Panc1 (cell line): ENCODE measurements at regions not wholly inside any gene's neighbourhood (a gene's known extent, or its start where the extent isn't known, plus 50 kb on each side); places are given as distances from the start of the nearest gene placed in this dataset.

ENCODE experiments used
- ATAC-seq: fragments of 200-7000 bp; cut with Tn5 transposase; 2 replicates; pipeline ENCODE4 v1.9.1; 2020; ENCODE audit warnings: mild to moderate bottlenecking, moderate library complexity
- BruUV-seq: library from RNA; stranded (reverse); fragments of 400-500 nt; replicated peaks from 2 replicates; lab custom pipeline; 2021; lab: Mats Ljungman, UMichigan
- CTCF ChIA-PET: fragments of 300-600 bp; sonication (Branson Sonifier 250); formaldehyde crosslinking; loops from one replicate; lab custom pipeline; 2022; ENCODE audit warnings: antibody characterized with exemption; lab: Charles Lee
- POLR2A ChIA-PET: fragments of 300-600 bp; sonication (Branson Sonifier 250); formaldehyde crosslinking; loops from one replicate; lab custom pipeline; 2022; ENCODE audit warnings: antibody characterized with exemption; lab: Charles Lee
- DNase-seq: peaks from one replicate; pipeline ENCODE4 v3.0.0-alpha.2; 2010; ENCODE audit warnings: low read depth, low spot score
- H3K27ac ChIP-seq: 2 replicates; pipeline ENCODE4 v1.5.1; 2011; ENCODE audit warnings: mild to moderate bottlenecking, low read length, inconsistent platforms
- H3K27me3 ChIP-seq: fragments of 200-500 bp; sonication (Bioruptor generic); 2 replicates; pipeline ENCODE4 v1.6.0; 2014; ENCODE audit warnings: low read length, inconsistent platforms; ENCODE audit not compliant: control insufficient read depth, insufficient read depth
- H3K36me3 ChIP-seq: fragments of 200-500 bp; sonication (Bioruptor generic); 2 replicates; pipeline ENCODE4 v1.5.1; 2014; ENCODE audit warnings: inconsistent platforms, mild to moderate bottlenecking, low read length, moderate library complexity; ENCODE audit not compliant: control insufficient read depth, insufficient read depth
- H3K4me1 ChIP-seq: 2 replicates; pipeline ENCODE4 v1.5.1; 2011; ENCODE audit warnings: inconsistent platforms, mild to moderate bottlenecking, low read length, moderate library complexity; ENCODE audit not compliant: control insufficient read depth, insufficient read depth
- H3K4me3 ChIP-seq, 2 experiments: 2 replicates each; pipeline ENCODE4 v1.5.1; 2011 to 2012; ENCODE audit warnings: low read depth in 2 of 2, low read length in 2 of 2, mild to moderate bottlenecking in 2 of 2, inconsistent platforms in 1 of 2, moderate library complexity in 1 of 2
- H3K9me3 ChIP-seq: fragments of 200-500 bp; sonication (Bioruptor generic); 2 replicates; pipeline ENCODE4 v1.5.1; 2014; ENCODE audit warnings: low read depth, mild to moderate bottlenecking, inconsistent platforms, low read length, moderate library complexity; ENCODE audit not compliant: control insufficient read depth, insufficient read depth
- CTCF ChIP-seq: fragments of 450-650 bp; IDR thresholded peaks from 2 replicates; pipeline ENCODE4 v1.5.1; 2017; ENCODE audit warnings: mild to moderate bottlenecking
- POLR2AphosphoS5 ChIP-seq: IDR thresholded peaks from 2 replicates; pipeline ENCODE4 v1.6.1; 2012; ENCODE audit warnings: mild to moderate bottlenecking, low read depth, low read length, moderate library complexity
- SIN3A ChIP-seq: IDR thresholded peaks from 2 replicates; pipeline ENCODE4 v1.6.1; 2012; ENCODE audit warnings: low read depth, mild to moderate bottlenecking, low read length, moderate library complexity, borderline replicate concordance; ENCODE audit not compliant: insufficient read depth
- TCF7L2 ChIP-seq: IDR thresholded peaks from 2 replicates; pipeline ENCODE4 v1.6.1; 2011; ENCODE audit warnings: mild to moderate bottlenecking, low read depth, low read length, inconsistent platforms
- in situ Hi-C: cut with HindIII; loops from 2 replicates; pipeline ENCODE4 v1.10.0; 2016; ENCODE audit warnings: low sequenced_read_pairs, low pct_unique_long_range_greater_than_20kb
- intact Hi-C: fragments of 100-400 bp; cut with micrococcal nuclease; formaldehyde crosslinking; loops from one replicate; pipeline ENCODE4 v1.10.0; 2022; ENCODE audit not compliant: unreplicated experiment
- TF ChIP-seq, protein P1 (sequence below), 2 experiments: IDR thresholded peaks; 2 replicates each; pipeline ENCODE4 v1.6.1; 2011 to 2012; ENCODE audit warnings: low read depth in 2 of 2, control low read depth in 1 of 2, low read length in 1 of 2, mild to moderate bottlenecking in 1 of 2, moderate library complexity in 1 of 2; ENCODE audit not compliant: insufficient read depth in 1 of 2

GRCh38 chr6:140602431-140603248 is 1228.2 kb upstream of the CITED2 start:
- no peaks in the 10 kb centered on the region for H3K9me3 ChIP-seq
- DNase-seq (no peak), ATAC-seq (no peak)
- intact Hi-C loops = no loop called here
- POLR2A ChIA-PET = no interaction called here
- BruUV-seq = no TSS peak
- H3K27ac ChIP-seq = no peak overlapping the region; the same call in 1 of the 2 replicates
- no peaks in the 10 kb centered on the region for H3K4me1 ChIP-seq
- H3K4me3 ChIP-seq = no peak overlapping the region
- TF ChIP-seq CTCF = no peak
- no peak for TF ChIP-seq SIN3A
- TF ChIP-seq POLR2AphosphoS5 = no peak
- TF ChIP-seq TCF7L2 = no peak
- TF ChIP-seq, protein P1, sequence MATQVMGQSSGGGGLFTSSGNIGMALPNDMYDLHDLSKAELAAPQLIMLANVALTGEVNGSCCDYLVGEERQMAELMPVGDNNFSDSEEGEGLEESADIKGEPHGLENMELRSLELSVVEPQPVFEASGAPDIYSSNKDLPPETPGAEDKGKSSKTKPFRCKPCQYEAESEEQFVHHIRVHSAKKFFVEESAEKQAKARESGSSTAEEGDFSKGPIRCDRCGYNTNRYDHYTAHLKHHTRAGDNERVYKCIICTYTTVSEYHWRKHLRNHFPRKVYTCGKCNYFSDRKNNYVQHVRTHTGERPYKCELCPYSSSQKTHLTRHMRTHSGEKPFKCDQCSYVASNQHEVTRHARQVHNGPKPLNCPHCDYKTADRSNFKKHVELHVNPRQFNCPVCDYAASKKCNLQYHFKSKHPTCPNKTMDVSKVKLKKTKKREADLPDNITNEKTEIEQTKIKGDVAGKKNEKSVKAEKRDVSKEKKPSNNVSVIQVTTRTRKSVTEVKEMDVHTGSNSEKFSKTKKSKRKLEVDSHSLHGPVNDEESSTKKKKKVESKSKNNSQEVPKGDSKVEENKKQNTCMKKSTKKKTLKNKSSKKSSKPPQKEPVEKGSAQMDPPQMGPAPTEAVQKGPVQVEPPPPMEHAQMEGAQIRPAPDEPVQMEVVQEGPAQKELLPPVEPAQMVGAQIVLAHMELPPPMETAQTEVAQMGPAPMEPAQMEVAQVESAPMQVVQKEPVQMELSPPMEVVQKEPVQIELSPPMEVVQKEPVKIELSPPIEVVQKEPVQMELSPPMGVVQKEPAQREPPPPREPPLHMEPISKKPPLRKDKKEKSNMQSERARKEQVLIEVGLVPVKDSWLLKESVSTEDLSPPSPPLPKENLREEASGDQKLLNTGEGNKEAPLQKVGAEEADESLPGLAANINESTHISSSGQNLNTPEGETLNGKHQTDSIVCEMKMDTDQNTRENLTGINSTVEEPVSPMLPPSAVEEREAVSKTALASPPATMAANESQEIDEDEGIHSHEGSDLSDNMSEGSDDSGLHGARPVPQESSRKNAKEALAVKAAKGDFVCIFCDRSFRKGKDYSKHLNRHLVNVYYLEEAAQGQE (IDR thresholded peaks at IDR 0.05; ENCODE audit: insufficient read depth in 1 of 2, low read depth in 2 of 2, low read length in 1 of 2) = no peak
- CTCF ChIA-PET = no interaction called here
- no peaks in the 10 kb centered on the region; the same call in 1 of the 2 replicates for H3K36me3 ChIP-seq
- H3K27me3 ChIP-seq = no peaks in the 10 kb centered on the region
- in situ Hi-C loops = no loop called here

DNA sequence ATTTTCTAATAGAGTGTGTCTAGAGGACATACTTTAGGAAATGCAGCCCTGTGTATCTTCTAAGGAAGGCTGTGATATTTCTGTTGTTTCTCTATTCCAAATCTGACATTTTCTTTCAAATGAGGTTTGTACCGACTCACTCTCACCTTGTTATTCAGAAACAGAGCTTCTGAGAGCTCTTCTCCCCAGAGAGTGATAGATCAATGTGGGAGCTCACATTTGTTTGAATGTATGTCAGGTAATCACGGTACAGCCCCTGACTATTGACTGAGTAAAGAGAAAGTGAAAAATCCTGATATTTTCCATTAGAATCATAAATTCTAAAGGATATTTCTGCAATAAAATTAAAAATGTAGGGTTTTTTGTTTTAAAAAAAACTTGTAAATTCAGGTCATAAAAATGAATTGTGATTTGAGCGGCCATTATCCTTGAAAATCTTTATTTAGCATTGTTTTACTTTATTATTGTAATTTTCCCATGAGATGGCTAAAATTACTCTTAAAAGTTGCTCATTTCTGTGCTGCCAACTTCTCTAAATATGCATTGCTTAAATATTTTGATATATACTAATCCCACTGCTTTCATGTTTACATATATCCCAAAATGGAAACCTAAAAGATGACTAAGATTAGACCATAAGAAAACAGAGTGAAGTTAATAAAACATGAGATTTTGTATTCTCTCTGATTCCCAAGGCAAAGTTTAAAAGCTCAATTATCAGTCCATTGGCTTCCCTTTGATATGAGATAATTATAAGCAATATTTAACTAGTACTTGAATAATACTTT is 1226.8 kb upstream of the CITED2 start:
- Histone ChIP-seq H3K4me3 (no peak overlapping the region), H3K27ac (no peak overlapping the region), H3K27me3 (no peaks in the 10 kb centered on the region), H3K9me3 (no peaks in the 10 kb centered on the region), H3K36me3 (no peaks in the 10 kb centered on the region; the same call in 1 of the 2 replicates), H3K4me1 (no peaks in the 10 kb centered on the region)
- BruUV-seq = no TSS peak
- in situ Hi-C loops (no loop called here), intact Hi-C loops (no loop called here)
- TF ChIP-seq, protein P1 (IDR thresholded peaks at IDR 0.05; ENCODE audit: insufficient read depth in 1 of 2, low read depth in 2 of 2, low read length in 1 of 2) = no peak
- no peak for TF ChIP-seq CTCF
- TF ChIP-seq TCF7L2 = no peak
- TF ChIP-seq SIN3A = no peak
- TF ChIP-seq POLR2AphosphoS5 = no peak
- POLR2A ChIA-PET = no interaction called here
- CTCF ChIA-PET = no interaction called here
- no peak for DNase-seq
- no peak for ATAC-seq
